Spleen (tissue), 7 donors: ENCODE measurements at regions not wholly inside any gene's neighbourhood (a gene's known extent, or its start where the extent isn't known, plus 50 kb on each side); places are given as distances from the start of the nearest gene placed in this dataset.

Experiments
- CTCF ChIP-seq, 11 experiments: fragments of 200-600 bp in 7 of 11; fragments of 450-650 bp in 4 of 11; sonication (generic) in 4 of 11; IDR thresholded peaks in 8 of 11; conservative IDR thresholded peaks in 3 of 11; 1 replicate in 7 of 11; 2 replicates in 4 of 11; pipeline versions ENCODE4 v1.4.0 to v1.8.0; 2016 to 2021; ENCODE audit warnings: antibody characterized with exemption in 11 of 11, inconsistent platforms in 4 of 11, mild to moderate bottlenecking in 1 of 11
- POLR2A ChIP-seq, 3 donors: fragments of 450-650 bp; IDR thresholded peaks; one replicate each; pipeline ENCODE4 v1.5.1; 2017; ENCODE audit warnings: antibody characterized with exemption in 3 of 3, mild to moderate bottlenecking in 1 of 3
- donor health status: DM: no; HTN: no; CAD: no; lungs with moderate emphysema.
- donor health status: DM: no; HTN: no; CAD: no.
- donor health status: DM: no; HTN: no; CAD: no.

GRCh38 chr13:76471486-76471885 is 414.7 kb downstream of the KCTD12 start:
- TF ChIP-seq CTCF (IDR thresholded peaks at IDR 0.05 in 8 of 11, conservative IDR thresholded peaks at IDR 0.05 in 3 of 11) (no peak), POLR2A (IDR thresholded peaks at IDR 0.05) (no peak)
